Keratinocyte (primary cell): ENCODE measurements at regions not wholly inside any gene's neighbourhood (a gene's known extent, or its start where the extent isn't known, plus 50 kb on each side); places are given as distances from the start of the nearest gene placed in this dataset.

ENCODE experiments used
- DNase-seq: peaks from one replicate; pipeline ENCODE4 v3.0.0-alpha.2; 2011; ENCODE audit warnings: low read depth, missing footprints, low spot score
- FAIRE-seq: peaks from 2 replicates; lab custom pipeline; 2011; peaks lifted over from hg19 to GRCh38; lab: Jason Lieb, UNC
- H2AFZ ChIP-seq: 2 replicates; pipeline ENCODE4 v1.6.0; 2012; ENCODE audit warnings: low read length, control low read depth, inconsistent platforms; ENCODE audit not compliant: control insufficient read depth
- H3K27ac ChIP-seq: 2 replicates; pipeline ENCODE4 v1.5.1; 2011; ENCODE audit warnings: low read length; ENCODE audit not compliant: control insufficient read depth, insufficient read depth
- H3K27me3 ChIP-seq: 3 replicates; pipeline ENCODE4 v1.6.0; 2011; ENCODE audit warnings: low read length; ENCODE audit not compliant: control insufficient read depth, insufficient read depth; ENCODE audit errors: extremely low read depth
- H3K36me3 ChIP-seq, 2 experiments: 2 replicates in 1 of 2; 3 replicates in 1 of 2; pipeline ENCODE4 v1.5.1; 2011; ENCODE audit warnings: low read length in 2 of 2, mild to moderate bottlenecking in 1 of 2; ENCODE audit not compliant: control insufficient read depth in 2 of 2, insufficient read depth in 2 of 2; ENCODE audit errors: extremely low read depth in 1 of 2
- H3K4me1 ChIP-seq: 3 replicates; pipeline ENCODE4 v1.5.1; 2011; ENCODE audit warnings: low read length; ENCODE audit not compliant: control insufficient read depth, insufficient read depth; ENCODE audit errors: extremely low read depth
- H3K4me2 ChIP-seq: 3 replicates; pipeline ENCODE4 v1.6.0; 2011; ENCODE audit warnings: low read depth, low read length; ENCODE audit not compliant: control insufficient read depth, insufficient read depth; ENCODE audit errors: extremely low read depth
- H3K4me3 ChIP-seq, 3 experiments: fragments of 200-600 bp in 1 of 3; sonication (generic) in 1 of 3; 2 replicates in 2 of 3; 3 replicates in 1 of 3; pipeline ENCODE4 v1.5.1; 2011 to 2016; ENCODE audit warnings: low read length in 3 of 3, mild to moderate bottlenecking in 3 of 3, control low read depth in 2 of 3, inconsistent platforms in 1 of 3, low read depth in 1 of 3, mixed read lengths in 1 of 3, mixed run types in 1 of 3, moderate library complexity in 1 of 3; ENCODE audit not compliant: control insufficient read depth in 2 of 3, insufficient read depth in 2 of 3; ENCODE audit errors: extremely low read depth in 1 of 3
- H3K79me2 ChIP-seq: 2 replicates; pipeline ENCODE4 v1.6.0; 2012; ENCODE audit warnings: low read length; ENCODE audit not compliant: control insufficient read depth, insufficient read depth
- H3K9ac ChIP-seq: 3 replicates; pipeline ENCODE4 v1.6.0; 2011; ENCODE audit warnings: low read length; ENCODE audit not compliant: control insufficient read depth, insufficient read depth; ENCODE audit errors: extremely low read depth
- H3K9me1 ChIP-seq: 3 replicates; pipeline ENCODE4 v1.6.0; 2011; ENCODE audit warnings: low read length; ENCODE audit not compliant: control insufficient read depth, insufficient read depth; ENCODE audit errors: extremely low read depth
- H3K9me3 ChIP-seq: 2 replicates; pipeline ENCODE4 v1.5.1; 2012; ENCODE audit warnings: low read depth, low read length; ENCODE audit not compliant: control insufficient read depth
- H4K20me1 ChIP-seq: 3 replicates; pipeline ENCODE4 v1.6.0; 2011; ENCODE audit warnings: low read length; ENCODE audit not compliant: control insufficient read depth, insufficient read depth; ENCODE audit errors: extremely low read depth
- EZH2 ChIP-seq: IDR thresholded peaks from one replicate; pipeline ENCODE4 v1.6.1; 2012; ENCODE audit warnings: inconsistent platforms, mild to moderate bottlenecking, low read length, moderate library complexity
- dilution Hi-C: fragments of 300-500 bp; cut with MboI; formaldehyde crosslinking; loops from one replicate; pipeline ENCODE4 v1.7.0; 2020; ENCODE audit warnings: low sequenced_read_pairs; ENCODE audit not compliant: extremely low pct_ligation_motif_present
- TF ChIP-seq, protein P1 (sequence below), 3 experiments: IDR thresholded peaks in 1 of 3; conservative IDR thresholded peaks in 1 of 3; optimal IDR thresholded peaks in 1 of 3; 2 replicates in 2 of 3; 3 replicates in 1 of 3; pipeline versions ENCODE3 to v1.5.1; 2011; ENCODE audit warnings: low read length in 3 of 3, mild to moderate bottlenecking in 3 of 3, moderate library complexity in 2 of 3, control low read depth in 1 of 3, inconsistent platforms in 1 of 3; ENCODE audit not compliant: insufficient read depth in 2 of 3; ENCODE audit errors: extremely low read depth in 1 of 3

- no peak for FAIRE-seq
- H3K4me1 ChIP-seq, result no peaks in the 10 kb centered on the region
- dilution Hi-C loops, result no loop called here
- no peak overlapping the region for H3K4me2 ChIP-seq
- TF ChIP-seq EZH2, result no peak
- TF ChIP-seq, protein P1, sequence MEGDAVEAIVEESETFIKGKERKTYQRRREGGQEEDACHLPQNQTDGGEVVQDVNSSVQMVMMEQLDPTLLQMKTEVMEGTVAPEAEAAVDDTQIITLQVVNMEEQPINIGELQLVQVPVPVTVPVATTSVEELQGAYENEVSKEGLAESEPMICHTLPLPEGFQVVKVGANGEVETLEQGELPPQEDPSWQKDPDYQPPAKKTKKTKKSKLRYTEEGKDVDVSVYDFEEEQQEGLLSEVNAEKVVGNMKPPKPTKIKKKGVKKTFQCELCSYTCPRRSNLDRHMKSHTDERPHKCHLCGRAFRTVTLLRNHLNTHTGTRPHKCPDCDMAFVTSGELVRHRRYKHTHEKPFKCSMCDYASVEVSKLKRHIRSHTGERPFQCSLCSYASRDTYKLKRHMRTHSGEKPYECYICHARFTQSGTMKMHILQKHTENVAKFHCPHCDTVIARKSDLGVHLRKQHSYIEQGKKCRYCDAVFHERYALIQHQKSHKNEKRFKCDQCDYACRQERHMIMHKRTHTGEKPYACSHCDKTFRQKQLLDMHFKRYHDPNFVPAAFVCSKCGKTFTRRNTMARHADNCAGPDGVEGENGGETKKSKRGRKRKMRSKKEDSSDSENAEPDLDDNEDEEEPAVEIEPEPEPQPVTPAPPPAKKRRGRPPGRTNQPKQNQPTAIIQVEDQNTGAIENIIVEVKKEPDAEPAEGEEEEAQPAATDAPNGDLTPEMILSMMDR (optimal IDR thresholded peaks at IDR 0.05 in 1 of 3, IDR thresholded peaks at IDR 0.05 in 1 of 3, conservative IDR thresholded peaks at IDR 0.05 in 1 of 3; ENCODE audit: extremely low read depth in 1 of 3, insufficient read depth in 2 of 3, low read length in 3 of 3), result no peak
- H3K9ac ChIP-seq, result no peak overlapping the region
- peaks cover 5% of the 10 kb centered on the region for H3K27me3 ChIP-seq
- H3K79me2 ChIP-seq, result no peaks in the 10 kb centered on the region
- H3K4me3 ChIP-seq, result no peak overlapping the region
- H3K9me1 ChIP-seq, result no peaks in the 10 kb centered on the region
- DNase-seq, result no peak
- no peaks in the 10 kb centered on the region for H4K20me1 ChIP-seq
- no peak overlapping the region for H2AFZ ChIP-seq
- H3K27ac ChIP-seq, result no peak overlapping the region
- no peaks in the 10 kb centered on the region for H3K9me3 ChIP-seq
- no peaks in the 10 kb centered on the region for H3K36me3 ChIP-seq
Measured at GRCh38 chr12:93966516-93967133, 181.8 kb upstream of the PLXNC1 start.

- no peak overlapping the region for H3K9ac ChIP-seq
- no peak overlapping the region for H3K4me3 ChIP-seq
- no peak overlapping the region for H3K4me2 ChIP-seq
- DNase-seq (no peak), FAIRE-seq (no peak)
- no peaks in the 10 kb centered on the region for H4K20me1 ChIP-seq
- no peak overlapping the region for H2AFZ ChIP-seq
- H3K9me3 ChIP-seq, result no peaks in the 10 kb centered on the region
- dilution Hi-C loops, result no loop called here
- H3K27me3 ChIP-seq, result peaks cover 5% of the 10 kb centered on the region
- no peak for TF ChIP-seq EZH2
- TF ChIP-seq, protein P1 (optimal IDR thresholded peaks at IDR 0.05 in 1 of 3, IDR thresholded peaks at IDR 0.05 in 1 of 3, conservative IDR thresholded peaks at IDR 0.05 in 1 of 3; ENCODE audit: extremely low read depth in 1 of 3, insufficient read depth in 2 of 3, low read length in 3 of 3), result no peak
- no peaks in the 10 kb centered on the region for H3K79me2 ChIP-seq
- H3K27ac ChIP-seq, result no peak overlapping the region
- no peaks in the 10 kb centered on the region for H3K36me3 ChIP-seq
- no peaks in the 10 kb centered on the region for H3K9me1 ChIP-seq
- H3K4me1 ChIP-seq, result no peaks in the 10 kb centered on the region
Measured at GRCh38 chr12:93967454-93967853, 180.9 kb upstream of the PLXNC1 start.
